Fibroblast of lung (primary cell): ENCODE measurements at regions not wholly inside any gene's neighbourhood (a gene's known extent, or its start where the extent isn't known, plus 50 kb on each side); places are given as distances from the start of the nearest gene placed in this dataset.

Source experiments
- DNase-seq, 2 donors: peaks; one replicate each; pipeline versions ENCODE4 v3.0.0 to v3.0.0-alpha.2; 2010; ENCODE audit warnings: low read depth in 2 of 2
- H2AFZ ChIP-seq: 2 replicates; pipeline ENCODE4 v1.5.1; 2012; ENCODE audit warnings: low read length, control low read depth, inconsistent platforms
- H3K27ac ChIP-seq: 2 replicates; pipeline ENCODE4 v1.5.1; 2011; ENCODE audit warnings: low read length, control low read depth; ENCODE audit not compliant: insufficient read depth
- H3K27me3 ChIP-seq: 2 replicates; pipeline ENCODE4 v1.5.1; 2011; ENCODE audit warnings: mild to moderate bottlenecking, low read length; ENCODE audit not compliant: control insufficient read depth, insufficient read depth
- H3K36me3 ChIP-seq: 2 replicates; pipeline ENCODE4 v1.5.1; 2011; ENCODE audit warnings: low read length; ENCODE audit not compliant: control insufficient read depth, insufficient read depth
- H3K4me1 ChIP-seq: 2 replicates; pipeline ENCODE4 v1.5.1; 2011; ENCODE audit warnings: low read length; ENCODE audit not compliant: control insufficient read depth, insufficient read depth; ENCODE audit errors: extremely low read depth
- H3K4me2 ChIP-seq: 2 replicates; pipeline ENCODE4 v1.5.1; 2011; ENCODE audit warnings: low read length, control low read depth; ENCODE audit not compliant: insufficient read depth; ENCODE audit errors: extremely low read depth
- H3K4me3 ChIP-seq, 4 experiments: fragments of 200-600 bp in 1 of 4; sonication (generic) in 1 of 4; replicated peaks in 1 of 4; 2 replicates each; pipeline ENCODE4 v1.5.1; 2011 to 2016; ENCODE audit warnings: low read length in 4 of 4, low read depth in 3 of 4, mild to moderate bottlenecking in 3 of 4, control low read depth in 2 of 4, inconsistent platforms in 1 of 4, mixed read lengths in 1 of 4; ENCODE audit not compliant: insufficient read depth in 1 of 4; ENCODE audit errors: control extremely low read depth in 1 of 4
- H3K79me2 ChIP-seq: 2 replicates; pipeline ENCODE4 v1.5.1; 2012; ENCODE audit warnings: mild to moderate bottlenecking, low read length, inconsistent platforms; ENCODE audit not compliant: control insufficient read depth, insufficient read depth
- H3K9ac ChIP-seq: 2 replicates; pipeline ENCODE4 v1.5.1; 2011; ENCODE audit warnings: mild to moderate bottlenecking, low read length, control low read depth; ENCODE audit not compliant: insufficient read depth
- H3K9me3 ChIP-seq: 2 replicates; pipeline ENCODE4 v1.5.1; 2012; ENCODE audit warnings: low read depth, low read length; ENCODE audit not compliant: control insufficient read depth, insufficient read depth
- H4K20me1 ChIP-seq: 2 replicates; pipeline ENCODE4 v1.5.1; 2011; ENCODE audit warnings: low read length; ENCODE audit not compliant: control insufficient read depth, insufficient read depth; ENCODE audit errors: extremely low read depth
- CTCF ChIP-seq, 2 donors: IDR thresholded peaks in 1 of 2; conservative IDR thresholded peaks in 1 of 2; 1 replicate in 1 of 2; 2 replicates in 1 of 2; pipeline ENCODE4 v1.5.1; 2011 to 2012; ENCODE audit warnings: low read length in 2 of 2, control low read depth in 1 of 2, inconsistent platforms in 1 of 2, low read depth in 1 of 2, mild to moderate bottlenecking in 1 of 2
- EZH2 ChIP-seq: IDR thresholded peaks from 2 replicates; pipeline ENCODE4 v1.5.1; 2012; ENCODE audit warnings: low read length, control low read depth, mild to moderate bottlenecking; ENCODE audit errors: missing control alignments

- Histone ChIP-seq H3K9me3 (no peaks in the 10 kb centered on the region), H2AFZ (no peak overlapping the region), H3K4me1 (no peaks in the 10 kb centered on the region), H3K27me3 (peaks cover 3% of the 10 kb centered on the region), H3K4me2 (no peak overlapping the region), H3K36me3 (no peaks in the 10 kb centered on the region), H4K20me1 (no peaks in the 10 kb centered on the region), H3K79me2 (no peaks in the 10 kb centered on the region), H3K27ac (no peak overlapping the region), H3K9ac (no peak overlapping the region), H3K4me3 (no peak overlapping the region)
- TF ChIP-seq EZH2 (no peak), CTCF (conservative IDR thresholded peaks at IDR 0.05 in 1 of 2, IDR thresholded peaks at IDR 0.05 in 1 of 2; ENCODE audit: low read depth in 1 of 2, low read length in 2 of 2) (no peak)
- DNase-seq = no peak
Measured at GRCh38 chr3:27824312-27825200, 102.4 kb upstream of the EOMES start.

- no peak overlapping the region for H3K9ac ChIP-seq
- no peaks in the 10 kb centered on the region for H4K20me1 ChIP-seq
- no peak overlapping the region for H2AFZ ChIP-seq
- no peak for DNase-seq
- no peaks in the 10 kb centered on the region for H3K4me1 ChIP-seq
- peaks cover 3% of the 10 kb centered on the region for H3K27me3 ChIP-seq
- no peak overlapping the region for H3K4me2 ChIP-seq
- TF ChIP-seq EZH2 (no peak), CTCF (conservative IDR thresholded peaks at IDR 0.05 in 1 of 2, IDR thresholded peaks at IDR 0.05 in 1 of 2; ENCODE audit: low read depth in 1 of 2, low read length in 2 of 2) (no peak)
- no peak overlapping the region for H3K27ac ChIP-seq
- H3K79me2 ChIP-seq = no peaks in the 10 kb centered on the region
- no peaks in the 10 kb centered on the region for H3K9me3 ChIP-seq
- no peaks in the 10 kb centered on the region for H3K36me3 ChIP-seq
- no peak overlapping the region for H3K4me3 ChIP-seq
Measured at GRCh38 chr3:27826448-27826847, 104.3 kb upstream of the EOMES start.

GRCh38 chr3:27827041-27827440 lies 104.9 kb upstream of the EOMES start:
- no peak overlapping the region for H3K4me3 ChIP-seq
- H4K20me1 ChIP-seq = no peaks in the 10 kb centered on the region
- no peaks in the 10 kb centered on the region for H3K79me2 ChIP-seq
- H3K4me1 ChIP-seq = no peaks in the 10 kb centered on the region
- H3K9me3 ChIP-seq = no peaks in the 10 kb centered on the region
- H3K36me3 ChIP-seq = no peaks in the 10 kb centered on the region
- no peak overlapping the region for H3K4me2 ChIP-seq
- TF ChIP-seq CTCF (conservative IDR thresholded peaks at IDR 0.05 in 1 of 2, IDR thresholded peaks at IDR 0.05 in 1 of 2; ENCODE audit: low read depth in 1 of 2, low read length in 2 of 2) (no peak), EZH2 (no peak)
- no peak for DNase-seq
- H3K27ac ChIP-seq = no peak overlapping the region
- H3K9ac ChIP-seq = no peak overlapping the region
- H3K27me3 ChIP-seq = peaks cover 3% of the 10 kb centered on the region
- no peak overlapping the region for H2AFZ ChIP-seq
